GM12878 (cell line): ENCODE measurements at regions not wholly inside any gene's neighbourhood (a gene's known extent, or its start where the extent isn't known, plus 50 kb on each side); places are given as distances from the start of the nearest gene placed in this dataset.

ENCODE experiments used
- ATAC-seq: fragments of 200-7000 bp; cut with Tn5 transposase; 3 replicates; pipeline ENCODE4 v1.9.1; 2020; ENCODE audit warnings: mild to moderate bottlenecking, moderate library complexity
- BruUV-seq: library from RNA; stranded (reverse); fragments of 400-500 nt; replicated peaks from 2 replicates; lab custom pipeline; 2021; lab: Mats Ljungman, UMichigan
- CTCF ChIA-PET: fragments of 300-600 bp; sonication (Branson Sonifier 250); formaldehyde crosslinking; extraction: SDS; loops from one replicate; lab custom pipeline; 2021; ENCODE audit warnings: inconsistent platforms; lab: Yijun Ruan, JAX
- POLR2A ChIA-PET: fragments of 350-600 bp; formaldehyde crosslinking; extraction: SDS; loops from one replicate; lab custom pipeline; 2021; ENCODE audit warnings: inconsistent platforms; lab: Charles Lee
- RAD21 ChIA-PET: fragments of 300-600 bp; sonication (Branson Sonifier 250); formaldehyde crosslinking; loops from one replicate; lab custom pipeline; 2023; ENCODE audit warnings: antibody characterized with exemption; ENCODE audit not compliant: unreplicated experiment; lab: Charles Lee
- SMC1A ChIA-PET: fragments of 300-600 bp; sonication (Branson Sonifier 250); formaldehyde crosslinking; loops from one replicate; lab custom pipeline; 2023; ENCODE audit not compliant: unreplicated experiment, uncharacterized antibody; lab: Charles Lee
- DNase-seq: peaks from one replicate; pipeline ENCODE4 v3.0.0-alpha.2; 2011; ENCODE audit warnings: low read depth, low spot score
- FAIRE-seq: peaks from 3 replicates; lab custom pipeline; 2011; peaks lifted over from hg19 to GRCh38; lab: Jason Lieb, UNC
- H2AFZ ChIP-seq: 2 replicates; pipeline ENCODE4 v1.6.0; 2011; ENCODE audit warnings: low read depth, low read length, control low read depth; ENCODE audit not compliant: control insufficient read depth
- H3K27ac ChIP-seq: 2 replicates; pipeline ENCODE4 v1.5.1; 2011; ENCODE audit warnings: control low read depth; ENCODE audit not compliant: control insufficient read depth, insufficient read depth
- H3K27me3 ChIP-seq, 2 experiments: replicated peaks in 1 of 2; 2 replicates each; pipeline versions ENCODE4 v1.6.0 to v1.6.1; 2011; ENCODE audit warnings: low read length in 1 of 2; ENCODE audit not compliant: control insufficient read depth in 2 of 2, insufficient read depth in 2 of 2
- H3K36me3 ChIP-seq, 2 experiments: 2 replicates each; pipeline ENCODE4 v1.5.1; 2011; ENCODE audit warnings: low read length in 1 of 2; ENCODE audit not compliant: control insufficient read depth in 2 of 2, insufficient read depth in 2 of 2
- H3K4me1 ChIP-seq: 2 replicates; pipeline ENCODE4 v1.6.1; 2011; ENCODE audit warnings: mild to moderate bottlenecking, low read length, moderate library complexity, mixed read lengths; ENCODE audit not compliant: control insufficient read depth, insufficient read depth
- H3K4me2 ChIP-seq: 2 replicates; pipeline ENCODE4 v1.6.0; 2011; ENCODE audit warnings: control low read depth; ENCODE audit not compliant: control insufficient read depth, insufficient read depth
- H3K4me3 ChIP-seq: fragments of 200-600 bp; sonication (generic); 2 replicates; pipeline ENCODE4 v1.5.1; 2016
- H3K79me2 ChIP-seq: 2 replicates; pipeline ENCODE4 v1.6.0; 2011; ENCODE audit warnings: low read length; ENCODE audit not compliant: control insufficient read depth, insufficient read depth
- H3K9ac ChIP-seq: 2 replicates; pipeline ENCODE4 v1.8.0; 2011; ENCODE audit warnings: low read length, control low read depth, mixed read lengths; ENCODE audit not compliant: control insufficient read depth, insufficient read depth
- H3K9me3 ChIP-seq: replicated peaks from 3 replicates; pipeline ENCODE4 v1.5.1; 2011; ENCODE audit warnings: mild to moderate bottlenecking, low read length; ENCODE audit not compliant: control insufficient read depth, insufficient read depth
- H4K20me1 ChIP-seq: 2 replicates; pipeline ENCODE4 v1.6.0; 2011; ENCODE audit not compliant: control insufficient read depth, insufficient read depth
- IKZF2 ChIP-seq, 2 experiments: fragments of 450-650 bp; IDR thresholded peaks; 2 replicates each; pipeline ENCODE4 v1.6.1; 2017; ENCODE audit warnings: mild to moderate bottlenecking in 2 of 2, moderate library complexity in 2 of 2
- ZNF274 ChIP-seq: IDR thresholded peaks from one replicate; pipeline ENCODE4 v1.8.0; 2011; ENCODE audit not compliant: insufficient read length, insufficient read depth
- WGBS: methylation state at CpG from one replicate; pipeline ENCODE4 v1.1.6; 2016; ENCODE audit warnings: low lambda C conversion rate; ENCODE audit not compliant: insufficient replicate concordance, insufficient coverage; ENCODE audit errors: missing lambda C conversion rate; 5-methylcytosine and 5-hydroxymethylcytosine counted together
- in situ Hi-C: fragments of 300-500 bp; cut with MboI; formaldehyde crosslinking; loops from 9 replicates; pipeline ENCODE4 v1.14.3; 2018; ENCODE audit warnings: mixed read lengths
- intact Hi-C: fragments of 100-400 bp; cut with micrococcal nuclease; formaldehyde crosslinking; loops from one replicate; pipeline ENCODE4 v1.14.2; 2022; ENCODE audit not compliant: unreplicated experiment
- TF ChIP-seq, protein P1 (sequence below): IDR thresholded peaks from 2 replicates; pipeline ENCODE4 v1.6.1; 2012; ENCODE audit warnings: low read depth, low read length, improper control_type of control experiment
- TF ChIP-seq, protein P2 (sequence below): IDR thresholded peaks from 2 replicates; pipeline ENCODE4 v1.6.1; 2012; ENCODE audit warnings: mild to moderate bottlenecking, low read depth, low read length

DNA sequence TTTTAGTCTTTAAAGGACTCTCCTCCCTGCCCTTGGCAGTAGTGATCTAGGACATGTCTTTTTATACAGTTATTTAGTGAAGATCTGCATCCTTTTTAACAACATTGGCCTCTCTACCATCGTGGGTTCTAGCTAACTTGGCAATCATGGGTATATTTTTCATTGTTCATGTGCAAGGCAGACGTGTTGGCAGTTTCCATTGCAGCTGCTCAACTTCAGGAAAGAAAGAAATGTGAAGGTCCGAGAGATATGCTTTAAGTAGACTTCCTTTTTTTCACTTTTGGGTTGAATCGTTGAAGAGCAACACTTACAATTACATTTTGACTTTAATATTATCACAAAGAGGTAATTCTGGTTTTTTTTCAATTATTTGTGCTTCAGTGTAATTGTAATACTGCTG, 172.6 kb downstream of the SATB1 start:
- intact Hi-C loops (no loop called here), in situ Hi-C loops (no loop called here)
- Histone ChIP-seq H3K79me2 (no peaks in the 10 kb centered on the region), H3K4me2 (no peak overlapping the region), H3K4me1 (no peaks in the 10 kb centered on the region), H3K4me3 (no peak overlapping the region), H3K9ac (no peak overlapping the region), H4K20me1 (no peaks in the 10 kb centered on the region), H3K27me3 (no peaks in the 10 kb centered on the region), H3K36me3 (no peaks in the 10 kb centered on the region), H3K27ac (no peak overlapping the region), H3K9me3 (no peaks in the 10 kb centered on the region), H2AFZ (no peak overlapping the region)
- POLR2A ChIA-PET: no interaction called here
- FAIRE-seq (peak; percentile 18), DNase-seq (no peak), ATAC-seq (no peak)
- RAD21 ChIA-PET: no interaction called here
- BruUV-seq: no TSS peak
- SMC1A ChIA-PET: no interaction called here
- CTCF ChIA-PET: interaction anchor here (0.6 kb wide), 1 partner anchor 621 kb away, joined by 3 read pairs; no protein-coding TSS in a partner anchor
- no peak for TF ChIP-seq ZNF274
- TF ChIP-seq, protein P1, sequence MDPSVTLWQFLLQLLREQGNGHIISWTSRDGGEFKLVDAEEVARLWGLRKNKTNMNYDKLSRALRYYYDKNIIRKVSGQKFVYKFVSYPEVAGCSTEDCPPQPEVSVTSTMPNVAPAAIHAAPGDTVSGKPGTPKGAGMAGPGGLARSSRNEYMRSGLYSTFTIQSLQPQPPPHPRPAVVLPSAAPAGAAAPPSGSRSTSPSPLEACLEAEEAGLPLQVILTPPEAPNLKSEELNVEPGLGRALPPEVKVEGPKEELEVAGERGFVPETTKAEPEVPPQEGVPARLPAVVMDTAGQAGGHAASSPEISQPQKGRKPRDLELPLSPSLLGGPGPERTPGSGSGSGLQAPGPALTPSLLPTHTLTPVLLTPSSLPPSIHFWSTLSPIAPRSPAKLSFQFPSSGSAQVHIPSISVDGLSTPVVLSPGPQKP: no peak
- TF ChIP-seq IKZF2 (IDR thresholded peaks at IDR 0.05): no peak
- TF ChIP-seq, protein P2, sequence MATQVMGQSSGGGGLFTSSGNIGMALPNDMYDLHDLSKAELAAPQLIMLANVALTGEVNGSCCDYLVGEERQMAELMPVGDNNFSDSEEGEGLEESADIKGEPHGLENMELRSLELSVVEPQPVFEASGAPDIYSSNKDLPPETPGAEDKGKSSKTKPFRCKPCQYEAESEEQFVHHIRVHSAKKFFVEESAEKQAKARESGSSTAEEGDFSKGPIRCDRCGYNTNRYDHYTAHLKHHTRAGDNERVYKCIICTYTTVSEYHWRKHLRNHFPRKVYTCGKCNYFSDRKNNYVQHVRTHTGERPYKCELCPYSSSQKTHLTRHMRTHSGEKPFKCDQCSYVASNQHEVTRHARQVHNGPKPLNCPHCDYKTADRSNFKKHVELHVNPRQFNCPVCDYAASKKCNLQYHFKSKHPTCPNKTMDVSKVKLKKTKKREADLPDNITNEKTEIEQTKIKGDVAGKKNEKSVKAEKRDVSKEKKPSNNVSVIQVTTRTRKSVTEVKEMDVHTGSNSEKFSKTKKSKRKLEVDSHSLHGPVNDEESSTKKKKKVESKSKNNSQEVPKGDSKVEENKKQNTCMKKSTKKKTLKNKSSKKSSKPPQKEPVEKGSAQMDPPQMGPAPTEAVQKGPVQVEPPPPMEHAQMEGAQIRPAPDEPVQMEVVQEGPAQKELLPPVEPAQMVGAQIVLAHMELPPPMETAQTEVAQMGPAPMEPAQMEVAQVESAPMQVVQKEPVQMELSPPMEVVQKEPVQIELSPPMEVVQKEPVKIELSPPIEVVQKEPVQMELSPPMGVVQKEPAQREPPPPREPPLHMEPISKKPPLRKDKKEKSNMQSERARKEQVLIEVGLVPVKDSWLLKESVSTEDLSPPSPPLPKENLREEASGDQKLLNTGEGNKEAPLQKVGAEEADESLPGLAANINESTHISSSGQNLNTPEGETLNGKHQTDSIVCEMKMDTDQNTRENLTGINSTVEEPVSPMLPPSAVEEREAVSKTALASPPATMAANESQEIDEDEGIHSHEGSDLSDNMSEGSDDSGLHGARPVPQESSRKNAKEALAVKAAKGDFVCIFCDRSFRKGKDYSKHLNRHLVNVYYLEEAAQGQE: no peak
- WGBS: 5% methylated on average over 4 of the region's 4 CpGs
